Testis (tissue), 2 donors: ENCODE measurements at regions not wholly inside any gene's neighbourhood (a gene's known extent, or its start where the extent isn't known, plus 50 kb on each side); places are given as distances from the start of the nearest gene placed in this dataset.

Experiments
- DNase-seq: peaks from one replicate; pipeline ENCODE4 v3.0.0-alpha.2; 2019
- H3K27ac ChIP-seq, 2 donors: fragments of 200-600 bp; sonication (generic); one replicate each; pipeline ENCODE4 v1.5.1; 2019
- H3K27me3 ChIP-seq: fragments of 200-600 bp; sonication (generic); one replicate; pipeline ENCODE4 v1.5.1; 2019
- H3K36me3 ChIP-seq: fragments of 200-600 bp; sonication (generic); one replicate; pipeline ENCODE4 v1.5.1; 2017; ENCODE audit warnings: low read depth; ENCODE audit errors: missing control alignments
- H3K4me1 ChIP-seq: fragments of 200-600 bp; sonication (generic); one replicate; pipeline ENCODE4 v1.5.1; 2019
- H3K4me3 ChIP-seq, 2 donors: fragments of 200-600 bp; sonication (generic); one replicate each; pipeline ENCODE4 v1.5.1; 2017 to 2019
- H3K9me3 ChIP-seq: fragments of 200-600 bp; sonication (generic); one replicate; pipeline ENCODE4 v1.5.1; 2017
- POLR2A ChIP-seq: fragments of 450-650 bp; IDR thresholded peaks from one replicate; pipeline ENCODE4 v1.6.1; 2017; ENCODE audit warnings: antibody characterized with exemption, mild to moderate bottlenecking, moderate library complexity
- WGBS, 2 donors: methylation state at CpG; one replicate each; pipeline ENCODE4 v1.1.5; 2018; 5-methylcytosine and 5-hydroxymethylcytosine counted together
- intact Hi-C: fragments of 100-400 bp; cut with DNase I; formaldehyde crosslinking; loops from one replicate; pipeline ENCODE4 v1.15.1; 2023; ENCODE audit warnings: low total_unique reads
- TF ChIP-seq, protein P1 (sequence below), 3 experiments: fragments of 450-650 bp in 2 of 3; fragments of 200-600 bp in 1 of 3; sonication (generic) in 1 of 3; IDR thresholded peaks; one replicate each; pipeline ENCODE4 v1.5.1; 2016 to 2019; ENCODE audit warnings: antibody characterized with exemption in 3 of 3, mild to moderate bottlenecking in 2 of 3, moderate library complexity in 1 of 3

DNA sequence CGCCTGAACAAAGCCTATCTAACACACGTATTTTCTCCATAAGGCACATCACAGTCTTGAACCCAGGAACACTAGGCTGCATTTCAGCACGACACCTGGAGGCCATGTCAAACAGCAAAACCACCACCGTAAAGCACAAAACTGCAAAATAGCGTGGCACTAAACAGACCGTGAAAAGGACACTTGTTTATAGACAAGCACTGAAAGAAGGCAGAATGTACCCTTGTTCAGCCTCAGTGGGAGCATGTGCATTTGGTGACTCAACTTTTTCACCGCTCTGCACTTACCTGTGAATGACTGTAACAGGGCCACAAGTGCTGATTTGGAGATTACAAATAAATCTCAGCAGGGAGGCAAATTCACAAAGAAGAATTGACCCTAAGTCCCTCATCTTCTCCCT lies 80.8 kb downstream of the ISG20 start:
- no peaks in the 10 kb centered on the region for H3K27me3 ChIP-seq
- no peaks in the 10 kb centered on the region for H3K4me1 ChIP-seq
- no peaks in the 10 kb centered on the region for H3K36me3 ChIP-seq
- no peak overlapping the region for H3K27ac ChIP-seq
- no peaks in the 10 kb centered on the region for H3K9me3 ChIP-seq
- no peak for TF ChIP-seq POLR2A
- TF ChIP-seq, protein P1, sequence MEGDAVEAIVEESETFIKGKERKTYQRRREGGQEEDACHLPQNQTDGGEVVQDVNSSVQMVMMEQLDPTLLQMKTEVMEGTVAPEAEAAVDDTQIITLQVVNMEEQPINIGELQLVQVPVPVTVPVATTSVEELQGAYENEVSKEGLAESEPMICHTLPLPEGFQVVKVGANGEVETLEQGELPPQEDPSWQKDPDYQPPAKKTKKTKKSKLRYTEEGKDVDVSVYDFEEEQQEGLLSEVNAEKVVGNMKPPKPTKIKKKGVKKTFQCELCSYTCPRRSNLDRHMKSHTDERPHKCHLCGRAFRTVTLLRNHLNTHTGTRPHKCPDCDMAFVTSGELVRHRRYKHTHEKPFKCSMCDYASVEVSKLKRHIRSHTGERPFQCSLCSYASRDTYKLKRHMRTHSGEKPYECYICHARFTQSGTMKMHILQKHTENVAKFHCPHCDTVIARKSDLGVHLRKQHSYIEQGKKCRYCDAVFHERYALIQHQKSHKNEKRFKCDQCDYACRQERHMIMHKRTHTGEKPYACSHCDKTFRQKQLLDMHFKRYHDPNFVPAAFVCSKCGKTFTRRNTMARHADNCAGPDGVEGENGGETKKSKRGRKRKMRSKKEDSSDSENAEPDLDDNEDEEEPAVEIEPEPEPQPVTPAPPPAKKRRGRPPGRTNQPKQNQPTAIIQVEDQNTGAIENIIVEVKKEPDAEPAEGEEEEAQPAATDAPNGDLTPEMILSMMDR (IDR thresholded peaks at IDR 0.05) = no peak
- 94 to 95% methylated on average over 7 of the region's 7 CpGs for WGBS, 2 donors
- no peak overlapping the region for H3K4me3 ChIP-seq
- intact Hi-C loops = no loop called here
- no peak for DNase-seq

DNA sequence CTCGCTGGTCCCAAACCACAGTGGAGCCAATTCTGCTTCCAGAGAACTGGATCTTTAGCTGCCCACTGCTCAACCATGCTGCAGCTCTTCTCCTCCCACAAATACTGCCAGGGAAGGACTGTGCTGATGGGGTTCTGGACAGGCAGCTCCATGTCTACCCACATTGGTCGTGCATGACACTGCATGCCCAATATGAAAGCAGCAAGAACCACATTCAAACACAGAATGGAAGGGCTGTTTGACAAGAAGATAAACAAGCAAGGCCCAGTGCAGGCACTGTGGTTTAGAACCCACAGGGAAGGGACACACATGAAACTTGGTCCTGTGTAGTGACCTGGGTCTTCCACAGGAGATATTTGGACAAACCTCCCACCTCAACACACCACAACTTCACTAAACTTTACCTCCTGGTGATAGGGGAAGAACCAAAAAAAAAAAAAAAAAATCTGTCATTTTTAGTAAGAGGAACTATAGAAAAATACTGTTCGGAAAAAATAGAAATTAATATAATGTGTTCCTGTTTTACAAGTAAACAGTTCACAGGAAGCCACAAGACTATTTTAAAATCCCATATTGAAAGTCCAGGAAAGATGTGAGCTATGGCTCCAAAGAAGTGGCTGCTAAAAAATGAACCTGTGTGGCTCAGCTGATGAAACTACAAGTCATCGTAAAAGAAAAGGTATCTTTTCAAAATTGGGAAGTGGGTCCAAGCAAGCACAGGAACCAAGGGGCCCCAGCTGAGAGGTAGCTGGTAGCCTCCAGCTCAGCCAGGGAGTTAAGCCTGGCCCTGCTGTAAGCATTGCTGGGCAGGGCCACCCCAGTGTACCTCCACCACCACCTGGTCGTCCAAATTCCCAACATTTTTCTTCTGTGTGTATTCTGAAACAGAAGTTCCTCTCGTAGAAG lies 77.7 kb upstream of the ACAN start:
- no peak for DNase-seq
- no peak overlapping the region for H3K4me3 ChIP-seq
- H3K9me3 ChIP-seq = no peaks in the 10 kb centered on the region
- 81 to 82% methylated on average over 6 of the region's 6 CpGs for WGBS, 2 donors
- no peaks in the 10 kb centered on the region for H3K4me1 ChIP-seq
- intact Hi-C loops = no loop called here
- H3K27ac ChIP-seq = no peak overlapping the region
- no peaks in the 10 kb centered on the region for H3K27me3 ChIP-seq
- TF ChIP-seq POLR2A = no peak
- TF ChIP-seq, protein P1 (IDR thresholded peaks at IDR 0.05) = no peak
- no peaks in the 10 kb centered on the region for H3K36me3 ChIP-seq

DNA sequence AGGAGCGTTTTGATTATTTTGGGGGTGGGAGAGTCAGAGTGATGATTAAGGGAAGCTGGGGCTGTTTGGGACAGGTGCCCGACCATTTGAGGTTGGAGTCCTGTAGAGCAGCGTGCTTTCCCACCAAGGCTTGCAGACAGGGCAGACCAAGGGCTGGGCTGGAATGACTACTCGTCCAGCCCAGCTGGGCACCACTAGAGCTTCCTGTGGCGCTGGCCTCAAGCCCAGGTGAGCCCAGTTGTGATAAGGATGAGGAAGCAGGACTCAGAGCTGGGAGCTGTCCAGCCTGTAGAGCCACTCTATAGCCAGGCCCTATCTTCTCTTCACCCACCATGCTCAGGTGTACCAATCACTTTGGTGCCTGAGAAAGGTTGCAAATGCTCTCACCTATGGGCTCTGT lies 75.8 kb upstream of the ACAN start:
- H3K4me1 ChIP-seq = no peaks in the 10 kb centered on the region
- WGBS, 2 donors = 62 to 69% methylated on average over 4 to 5 of the region's 5 CpGs
- no peak overlapping the region for H3K4me3 ChIP-seq
- TF ChIP-seq, protein P1 (IDR thresholded peaks at IDR 0.05) = no peak
- TF ChIP-seq POLR2A = no peak
- no peak for DNase-seq
- intact Hi-C loops = no loop called here
- no peaks in the 10 kb centered on the region for H3K36me3 ChIP-seq
- no peaks in the 10 kb centered on the region for H3K27me3 ChIP-seq
- no peak overlapping the region for H3K27ac ChIP-seq
- no peaks in the 10 kb centered on the region for H3K9me3 ChIP-seq

DNA sequence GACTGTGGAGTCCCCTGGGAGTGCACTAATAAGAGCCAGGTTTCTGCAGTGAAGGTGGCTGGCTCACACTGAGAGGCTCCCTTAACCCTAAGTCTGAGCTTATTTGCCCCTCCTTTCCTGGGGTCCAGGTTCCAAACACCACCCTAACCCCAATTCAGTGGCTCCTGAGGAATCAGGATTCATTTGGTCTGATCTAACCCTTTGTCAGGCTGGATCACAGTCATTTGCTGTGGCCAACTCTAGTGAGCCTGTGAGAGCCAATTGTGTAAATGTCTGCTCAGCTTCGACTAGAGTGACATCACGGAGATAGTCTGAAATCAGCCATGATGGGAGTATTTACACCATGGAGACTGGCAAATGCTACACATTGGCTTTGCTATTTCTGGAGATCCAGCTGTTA lies 73.7 kb upstream of the ACAN start:
- no peak overlapping the region for H3K4me3 ChIP-seq
- no peaks in the 10 kb centered on the region for H3K4me1 ChIP-seq
- no peak for TF ChIP-seq POLR2A
- TF ChIP-seq, protein P1 (IDR thresholded peaks at IDR 0.05) = no peak
- DNase-seq = no peak
- 79 to 82% methylated on average over 2 of the region's 2 CpGs for WGBS, 2 donors
- H3K36me3 ChIP-seq = no peaks in the 10 kb centered on the region
- H3K27ac ChIP-seq = no peak overlapping the region
- no peaks in the 10 kb centered on the region for H3K27me3 ChIP-seq
- intact Hi-C loops = no loop called here
- H3K9me3 ChIP-seq = no peaks in the 10 kb centered on the region

DNA sequence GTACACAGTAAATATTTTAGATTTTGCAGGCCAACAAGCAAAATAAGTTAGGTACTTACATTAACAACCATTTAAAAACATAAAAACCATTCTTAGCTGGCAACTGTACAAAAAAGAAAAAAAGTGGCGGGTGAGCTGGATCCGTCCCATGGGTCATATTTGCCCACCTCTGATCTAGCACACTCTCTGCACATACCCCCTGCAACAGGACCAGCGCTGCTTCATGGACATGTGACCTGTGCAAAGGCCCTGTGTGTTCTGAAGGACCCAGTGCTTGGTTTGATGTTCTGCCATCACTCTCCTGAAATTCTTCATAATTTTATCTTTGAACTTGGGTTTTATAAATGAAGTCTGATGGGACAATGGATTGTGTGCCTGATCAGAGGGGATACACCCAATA lies 72.5 kb upstream of the ACAN start:
- WGBS, 2 donors = 85 to 92% methylated on average over 3 of the region's 3 CpGs
- H3K36me3 ChIP-seq = no peaks in the 10 kb centered on the region
- no peak for DNase-seq

More for the DNA sequence above, 72.5 kb upstream of the ACAN start:
- TF ChIP-seq POLR2A = no peak
- TF ChIP-seq, protein P1 (IDR thresholded peaks at IDR 0.05) = no peak
- intact Hi-C loops = no loop called here
- Histone ChIP-seq H3K27ac (no peak overlapping the region), H3K27me3 (no peaks in the 10 kb centered on the region), H3K4me3 (no peak overlapping the region), H3K4me1 (no peaks in the 10 kb centered on the region), H3K9me3 (no peaks in the 10 kb centered on the region)
